ENCODE measurements at regions not wholly inside any gene's neighbourhood (a gene's known extent, or its start where the extent isn't known, plus 50 kb on each side); places are given as distances from the start of the nearest gene placed in this dataset.

DNA sequence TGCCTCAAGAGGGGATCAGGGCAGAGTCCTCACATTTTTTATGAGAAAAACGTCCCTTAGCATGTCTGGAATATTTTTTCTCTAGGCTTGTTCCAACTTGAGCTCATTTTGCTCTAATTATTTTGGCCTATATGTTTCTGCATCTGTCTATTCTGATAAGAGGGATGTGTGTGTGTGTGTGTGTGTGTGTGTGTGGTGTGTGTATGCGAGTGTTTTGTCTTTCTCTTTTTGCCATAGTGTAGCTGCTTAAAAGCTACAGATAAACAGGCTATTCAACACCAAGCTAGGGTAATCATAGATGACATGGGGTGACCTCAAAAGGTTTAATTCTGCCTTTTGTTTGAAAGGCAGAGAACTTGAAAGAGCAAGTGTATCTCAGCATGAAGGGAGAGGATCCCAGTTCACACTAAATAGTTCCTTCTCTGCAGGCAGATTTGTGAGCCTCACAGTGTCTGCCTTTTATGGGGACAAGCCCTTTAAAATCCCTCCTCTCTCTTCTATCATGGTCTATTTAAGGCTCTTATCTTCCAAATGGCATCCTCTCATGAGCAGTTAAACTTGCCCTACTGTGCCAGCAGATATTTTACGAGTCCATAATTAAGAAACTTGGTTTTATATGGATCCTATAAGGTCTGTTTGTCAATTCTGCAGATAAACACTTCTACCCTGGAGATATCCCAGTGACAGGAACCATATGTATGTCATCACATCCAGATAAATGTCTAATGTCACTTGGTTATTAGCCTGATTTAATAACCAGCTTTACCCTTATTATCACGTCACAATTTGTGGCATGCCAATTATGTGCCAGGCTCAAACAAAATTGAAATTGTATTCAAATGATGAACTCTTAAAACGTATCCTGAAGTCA is 202.9 kb upstream of the MTPN start:
- intact Hi-C loops (cut with DNase I): no loop called here
- H3K27ac ChIP-seq: no peak overlapping the region
- no peaks in the 10 kb centered on the region for H3K9me3 ChIP-seq
- H3K27me3 ChIP-seq: no peaks in the 10 kb centered on the region
- no peaks in the 10 kb centered on the region for H3K36me3 ChIP-seq
- DNase-seq: no peak
- no peak for TF ChIP-seq POLR2A (IDR thresholded peaks at IDR 0.05)
- TF ChIP-seq, protein P1, sequence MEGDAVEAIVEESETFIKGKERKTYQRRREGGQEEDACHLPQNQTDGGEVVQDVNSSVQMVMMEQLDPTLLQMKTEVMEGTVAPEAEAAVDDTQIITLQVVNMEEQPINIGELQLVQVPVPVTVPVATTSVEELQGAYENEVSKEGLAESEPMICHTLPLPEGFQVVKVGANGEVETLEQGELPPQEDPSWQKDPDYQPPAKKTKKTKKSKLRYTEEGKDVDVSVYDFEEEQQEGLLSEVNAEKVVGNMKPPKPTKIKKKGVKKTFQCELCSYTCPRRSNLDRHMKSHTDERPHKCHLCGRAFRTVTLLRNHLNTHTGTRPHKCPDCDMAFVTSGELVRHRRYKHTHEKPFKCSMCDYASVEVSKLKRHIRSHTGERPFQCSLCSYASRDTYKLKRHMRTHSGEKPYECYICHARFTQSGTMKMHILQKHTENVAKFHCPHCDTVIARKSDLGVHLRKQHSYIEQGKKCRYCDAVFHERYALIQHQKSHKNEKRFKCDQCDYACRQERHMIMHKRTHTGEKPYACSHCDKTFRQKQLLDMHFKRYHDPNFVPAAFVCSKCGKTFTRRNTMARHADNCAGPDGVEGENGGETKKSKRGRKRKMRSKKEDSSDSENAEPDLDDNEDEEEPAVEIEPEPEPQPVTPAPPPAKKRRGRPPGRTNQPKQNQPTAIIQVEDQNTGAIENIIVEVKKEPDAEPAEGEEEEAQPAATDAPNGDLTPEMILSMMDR (IDR thresholded peaks at IDR 0.05): no peak
- H3K4me1 ChIP-seq: no peaks in the 10 kb centered on the region
- WGBS, 2 donors: 41 to 42% methylated on average over 5 of the region's 5 CpGs
- no peak overlapping the region for H3K4me3 ChIP-seq

GRCh38 chr7:136179154-136179553 is 202.0 kb upstream of the MTPN start:
- no peaks in the 10 kb centered on the region for H3K36me3 ChIP-seq
- H3K27me3 ChIP-seq: no peaks in the 10 kb centered on the region

GRCh38 chr7:136174477-136175125 is 197.4 kb upstream of the MTPN start:
- intact Hi-C loops (cut with DNase I): no loop called here
- Histone ChIP-seq H3K27ac (no peak overlapping the region), H3K27me3 (no peaks in the 10 kb centered on the region), H3K4me1 (no peaks in the 10 kb centered on the region), H3K9me3 (no peaks in the 10 kb centered on the region), H3K36me3 (no peaks in the 10 kb centered on the region), H3K4me3 (no peak overlapping the region)
- no peak for DNase-seq
- 56 to 59% methylated on average over 5 of the region's 5 CpGs for WGBS, 2 donors
- TF ChIP-seq, protein P1 (IDR thresholded peaks at IDR 0.05): no peak
- TF ChIP-seq POLR2A (IDR thresholded peaks at IDR 0.05): no peak

More at GRCh38 chr7:136179154-136179553, 202.0 kb upstream of the MTPN start:
- H3K9me3 ChIP-seq: no peaks in the 10 kb centered on the region
- no peaks in the 10 kb centered on the region for H3K4me1 ChIP-seq
- no peak overlapping the region for H3K27ac ChIP-seq
- no peak for DNase-seq
- 67 to 71% methylated on average over 5 of the region's 5 CpGs for WGBS, 2 donors
- intact Hi-C loops (cut with DNase I): no loop called here
- TF ChIP-seq, protein P1 (IDR thresholded peaks at IDR 0.05): no peak
- TF ChIP-seq POLR2A (IDR thresholded peaks at IDR 0.05): no peak
- H3K4me3 ChIP-seq: no peak overlapping the region

DNA sequence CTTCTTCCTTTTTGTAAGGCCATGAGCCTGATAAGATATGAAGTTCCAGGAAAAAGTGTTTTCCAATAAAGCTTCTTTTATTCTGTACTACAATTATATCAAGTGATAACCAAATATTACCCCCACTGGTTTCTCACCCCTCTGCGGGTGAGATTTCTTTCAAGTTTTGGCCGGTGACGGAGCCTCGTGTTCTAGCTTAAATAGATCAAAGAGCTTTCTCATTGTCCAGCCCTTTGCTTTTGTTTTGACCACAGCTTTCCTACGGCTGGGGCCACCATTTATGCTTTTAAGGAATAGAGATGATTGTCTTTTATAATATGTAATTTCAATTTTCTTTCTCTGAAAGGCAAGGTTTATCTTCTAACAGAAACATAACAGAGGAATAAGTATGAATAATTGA is 196.7 kb upstream of the MTPN start:
- Histone ChIP-seq H3K9me3 (no peaks in the 10 kb centered on the region), H3K27ac (no peak overlapping the region), H3K4me3 (no peak overlapping the region), H3K36me3 (no peaks in the 10 kb centered on the region), H3K4me1 (no peaks in the 10 kb centered on the region), H3K27me3 (no peaks in the 10 kb centered on the region)
- no peak for DNase-seq
- no peak for TF ChIP-seq POLR2A (IDR thresholded peaks at IDR 0.05)
- TF ChIP-seq, protein P1 (IDR thresholded peaks at IDR 0.05): no peak
- WGBS, 2 donors: 36 to 57% methylated on average over 5 of the region's 5 CpGs
- intact Hi-C loops (cut with DNase I): no loop called here

DNA sequence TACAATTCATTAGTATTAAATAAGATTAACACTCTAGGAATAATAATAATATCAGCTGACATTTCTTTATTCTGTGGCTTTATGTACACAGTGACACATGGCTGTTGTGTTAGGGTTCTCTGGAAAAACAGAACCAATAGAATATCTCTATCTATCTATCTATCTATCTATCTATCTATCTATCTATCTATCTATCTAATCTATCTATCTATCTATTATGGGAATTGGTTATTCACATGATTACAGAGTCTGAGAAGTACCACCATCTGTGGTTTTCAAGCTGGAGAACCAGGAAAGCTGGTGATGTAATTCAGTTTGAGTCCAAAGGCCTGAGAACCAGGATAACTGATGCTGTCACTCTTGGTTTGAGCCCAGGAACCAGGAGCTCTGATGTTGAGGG is 194.1 kb upstream of the MTPN start:
- H3K9me3 ChIP-seq: no peaks in the 10 kb centered on the region
- no peak overlapping the region for H3K27ac ChIP-seq
- intact Hi-C loops (cut with DNase I): no loop called here
- no peak overlapping the region for H3K4me3 ChIP-seq
- no peaks in the 10 kb centered on the region for H3K36me3 ChIP-seq
- H3K4me1 ChIP-seq: no peaks in the 10 kb centered on the region
- no peak for DNase-seq
- TF ChIP-seq, protein P1 (IDR thresholded peaks at IDR 0.05): no peak
- no peak for TF ChIP-seq POLR2A (IDR thresholded peaks at IDR 0.05)
- no peaks in the 10 kb centered on the region for H3K27me3 ChIP-seq

Measured in esophagus squamous epithelium (tissue), 5 donors.